ENCODE measurements at regions not wholly inside any gene's neighbourhood (a gene's known extent, or its start where the extent isn't known, plus 50 kb on each side); places are given as distances from the start of the nearest gene placed in this dataset.

DNA sequence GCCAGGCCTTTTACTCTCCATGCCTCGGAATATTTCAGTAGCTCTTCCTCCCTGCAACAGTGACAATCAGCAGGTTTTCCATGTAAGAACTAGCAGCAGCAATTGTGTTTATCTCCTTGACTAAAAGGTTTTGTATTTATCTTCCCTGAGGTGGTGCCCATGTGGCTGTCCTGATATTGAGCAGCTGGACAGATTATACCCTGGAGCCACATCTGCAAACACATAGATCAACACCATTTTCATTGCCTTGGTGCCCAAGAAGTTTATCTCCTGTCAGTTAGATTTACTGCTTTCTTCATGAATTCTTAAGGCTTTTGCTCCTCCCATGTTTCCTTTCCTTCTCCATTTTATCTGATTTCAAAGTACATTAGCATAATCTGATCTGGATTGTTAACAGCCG is 378.4 kb downstream of the SPATA31D1 start:
- DNase-seq (ENCODE audit: low read depth in 4 of 4, low spot score in 3 of 4): no peak

DNA sequence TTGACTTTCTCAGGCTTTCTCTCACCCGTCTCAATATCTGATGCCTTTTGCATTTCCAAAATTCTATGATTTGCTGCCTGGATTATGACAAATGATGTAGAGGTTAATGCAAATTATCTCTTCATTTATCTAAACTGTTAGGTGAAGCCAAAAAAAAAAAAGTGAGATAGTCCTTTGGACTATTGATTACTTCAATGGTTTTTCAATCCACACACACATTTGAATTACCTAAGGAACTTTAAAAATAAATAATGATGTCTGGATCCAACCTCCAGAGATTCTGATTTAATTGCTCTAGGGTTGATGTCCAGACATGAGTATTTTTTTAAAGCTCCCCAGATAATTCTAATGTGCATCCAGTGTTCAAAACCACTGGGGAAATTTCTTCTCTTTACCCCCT is 379.4 kb downstream of the SPATA31D1 start:
- no peak for DNase-seq (ENCODE audit: low read depth in 4 of 4, low spot score in 3 of 4)

DNA sequence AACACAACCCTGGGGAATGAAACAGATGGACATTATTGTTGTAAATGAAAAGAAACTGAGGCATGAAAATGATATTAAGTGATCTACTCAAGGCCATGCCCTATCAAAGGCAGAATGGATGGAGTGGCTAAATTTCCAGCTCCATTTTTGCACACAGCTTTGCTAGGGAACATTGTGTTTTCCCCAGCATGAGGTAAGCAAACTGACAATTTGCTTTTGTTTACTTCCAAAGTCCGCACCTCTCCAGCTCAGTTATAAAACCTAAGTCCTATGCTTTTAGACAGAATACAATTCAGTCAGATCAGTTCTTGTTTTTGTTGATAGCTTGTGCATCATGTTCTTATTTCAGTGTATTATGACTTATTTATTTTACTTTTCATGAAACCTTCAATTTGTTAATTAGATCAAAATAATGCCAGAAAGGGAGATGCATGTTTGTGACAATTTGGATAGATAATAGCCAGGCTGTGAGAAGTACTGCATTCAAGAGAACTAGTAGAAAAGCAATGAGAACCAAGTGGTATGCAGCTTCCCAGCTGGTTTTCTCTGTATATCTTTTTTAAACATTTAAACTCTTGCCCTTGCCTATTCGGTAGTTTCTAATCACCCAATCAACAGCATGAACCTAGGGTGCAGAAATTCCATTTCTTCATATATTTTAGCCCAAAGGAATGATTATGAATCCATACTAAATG is 380.8 kb downstream of the SPATA31D1 start:
- DNase-seq (ENCODE audit: low read depth in 4 of 4, low spot score in 3 of 4): no peak

DNA sequence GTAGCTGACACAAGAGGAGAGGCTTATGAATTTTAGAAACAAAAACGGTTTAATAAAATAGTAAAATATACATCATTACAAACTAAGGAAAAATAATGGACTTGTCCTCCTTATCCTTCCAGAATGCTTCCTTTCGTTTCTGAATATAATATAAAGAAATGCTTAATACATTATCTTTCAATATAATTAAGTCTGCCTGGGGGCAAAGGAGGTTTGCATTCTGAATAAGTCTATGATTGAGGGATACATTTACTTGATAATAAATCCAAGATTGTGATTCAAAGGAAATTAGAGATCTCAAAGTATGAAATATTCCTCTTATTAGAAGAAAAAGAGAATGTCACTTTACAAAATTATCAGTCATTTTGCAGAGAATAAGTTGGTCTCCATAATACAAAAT is 386.5 kb downstream of the SPATA31D1 start:
- DNase-seq (ENCODE audit: low read depth in 4 of 4, low spot score in 3 of 4): no peak

DNA sequence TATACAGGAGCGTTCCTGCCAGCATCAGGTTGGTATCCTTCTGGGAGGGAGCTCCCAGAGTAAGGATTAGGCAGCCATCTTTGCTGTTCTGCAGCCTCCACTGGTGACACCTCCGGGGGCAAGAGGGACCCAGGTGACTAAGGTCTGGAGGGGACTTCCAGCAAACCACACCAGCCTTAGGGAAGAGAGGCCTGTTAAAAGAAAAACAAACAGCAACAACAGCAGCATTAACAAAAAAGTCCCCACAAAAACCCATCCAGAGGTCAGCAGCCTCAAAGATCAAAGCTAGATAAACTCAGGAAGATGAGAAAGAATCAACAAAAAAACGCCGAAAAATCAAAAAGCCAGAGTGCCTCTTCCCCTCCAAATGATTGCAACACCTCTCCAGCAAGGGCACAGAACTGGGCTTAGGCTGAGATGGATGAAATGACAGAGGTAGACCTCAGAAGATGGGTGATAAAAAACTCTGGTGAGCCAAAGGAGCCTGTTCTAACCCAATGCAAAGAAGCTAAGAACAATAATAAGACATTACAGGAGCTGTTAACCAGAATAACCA is 388.2 kb downstream of the SPATA31D1 start:
- no peak for DNase-seq (ENCODE audit: low read depth in 4 of 4, low spot score in 3 of 4)

DNA sequence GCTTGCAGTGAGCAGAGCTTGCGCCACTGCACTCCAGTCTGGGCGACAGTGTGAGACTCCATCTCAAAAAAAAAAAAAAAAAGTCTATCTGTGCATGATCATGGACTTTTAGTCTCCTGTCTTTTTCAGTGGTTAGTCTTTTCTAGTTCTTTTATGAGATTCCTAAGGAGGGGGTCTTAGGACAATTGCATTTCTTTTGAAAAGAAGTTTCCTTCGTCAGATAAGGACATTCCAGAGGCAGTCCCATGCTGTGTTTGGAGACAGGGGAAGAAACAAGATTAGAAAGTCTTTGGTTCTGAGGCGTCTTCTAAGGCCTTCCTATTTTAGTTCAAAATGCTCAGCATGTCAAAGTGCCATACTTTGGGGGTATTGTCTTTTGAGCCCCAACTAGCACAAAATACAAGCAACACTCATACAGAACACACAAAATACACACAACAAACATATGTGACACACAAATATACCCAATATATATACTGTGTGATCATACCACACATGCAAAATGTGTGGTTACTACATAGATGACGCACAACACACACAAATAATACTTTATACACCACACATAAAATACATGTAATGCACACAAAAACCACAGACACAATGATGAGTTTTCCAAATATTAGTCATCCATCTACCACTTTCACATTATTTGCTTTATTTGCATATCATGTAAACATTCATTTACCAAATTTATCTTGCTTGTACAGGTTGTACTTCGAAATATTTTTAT is 394.5 kb downstream of the SPATA31D1 start:
- DNase-seq (ENCODE audit: low read depth in 4 of 4, low spot score in 3 of 4): no peak

DNA sequence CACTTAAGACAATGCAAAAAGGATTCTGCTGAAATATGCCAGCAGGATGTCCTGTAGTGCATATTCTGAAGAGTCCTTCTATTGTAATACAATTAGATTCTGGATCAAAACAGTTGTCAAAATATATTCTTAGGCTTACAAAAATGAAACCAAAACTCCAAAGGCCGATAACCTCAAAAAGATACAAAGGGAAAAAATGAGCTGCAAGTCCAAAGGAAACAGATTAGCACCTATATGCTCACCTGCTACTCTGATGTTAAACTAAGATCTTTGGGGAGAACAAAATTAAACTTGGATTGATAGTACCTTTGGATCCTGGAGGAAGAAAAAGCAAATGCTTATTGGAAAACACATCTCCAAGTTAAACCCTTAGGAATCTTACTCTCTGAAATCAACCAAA is 397.1 kb downstream of the SPATA31D1 start:
- DNase-seq (ENCODE audit: low read depth in 4 of 4, low spot score in 3 of 4): no peak

DNA sequence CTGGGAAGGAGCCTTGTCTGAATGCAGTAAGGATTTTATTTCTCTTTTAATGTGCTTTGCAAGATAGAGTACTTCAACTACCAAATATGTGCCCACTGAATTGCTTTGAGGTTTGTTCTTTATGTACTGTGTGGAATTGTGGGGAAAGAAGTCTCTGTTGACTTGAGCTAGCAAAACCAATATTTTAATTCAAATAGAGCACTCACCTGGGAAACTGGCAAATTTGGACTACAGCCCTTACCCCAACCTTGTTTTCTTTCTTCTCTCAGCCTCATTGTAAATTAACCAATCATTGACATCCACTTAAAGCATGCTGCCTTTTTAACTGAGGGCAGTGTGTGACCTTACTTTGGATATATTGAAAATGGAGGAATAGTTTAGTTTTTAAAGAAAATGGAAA is 409.0 kb downstream of the SPATA31D1 start:
- DNase-seq (ENCODE audit: low read depth in 4 of 4, low spot score in 3 of 4): no peak

DNA sequence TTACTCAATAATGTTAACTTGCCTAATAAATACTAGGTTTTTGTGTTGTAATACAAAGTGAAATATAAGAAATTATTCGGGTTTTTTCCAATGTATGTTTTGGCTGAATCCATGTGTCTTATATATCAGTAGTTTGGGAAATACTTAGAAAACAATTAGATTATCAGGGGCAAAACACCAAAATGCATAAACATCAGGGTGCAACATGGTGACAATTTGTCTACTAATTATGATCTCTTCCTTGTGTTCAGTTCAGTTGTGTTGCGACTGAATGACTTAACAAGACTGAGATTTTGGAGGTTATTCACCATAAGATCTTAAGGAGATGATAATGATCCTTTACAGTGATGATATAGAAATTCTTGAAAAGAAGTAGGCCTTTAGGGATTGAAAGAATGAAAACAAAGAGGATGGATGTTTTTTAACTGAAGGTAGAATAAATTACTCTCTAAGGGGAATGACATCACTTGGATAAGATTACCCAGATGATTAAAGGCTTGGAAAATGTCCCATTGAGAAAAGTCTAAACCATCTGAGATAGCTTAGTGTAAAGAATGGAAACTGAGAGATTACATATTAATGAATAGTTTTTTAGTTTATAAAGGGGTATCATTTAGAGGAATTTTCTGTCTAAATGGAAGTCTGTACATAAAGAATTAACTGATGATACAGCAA is 415.8 kb downstream of the SPATA31D1 start:
- no peak for DNase-seq (ENCODE audit: low read depth in 4 of 4, low spot score in 3 of 4)

DNA sequence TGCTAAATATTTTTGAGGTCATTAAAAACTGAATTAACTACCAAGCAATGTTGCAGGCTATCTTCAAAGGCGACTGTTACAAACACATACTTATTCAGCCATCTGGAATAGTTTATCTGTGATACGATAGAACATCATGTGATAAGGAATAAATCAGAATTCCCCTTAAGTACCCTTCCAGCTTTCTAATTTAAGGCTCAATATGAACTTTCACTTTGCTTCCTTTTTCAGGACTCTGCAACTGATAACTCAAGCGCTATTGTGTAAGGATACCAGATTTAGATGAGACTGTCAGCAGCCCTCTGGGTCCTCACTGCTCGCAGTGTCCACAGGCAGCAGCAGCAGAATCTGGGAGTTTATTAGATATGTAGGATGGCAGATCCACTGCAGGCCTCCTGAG is 416.3 kb downstream of the SPATA31D1 start:
- no peak for DNase-seq (ENCODE audit: low read depth in 4 of 4, low spot score in 3 of 4)

DNA sequence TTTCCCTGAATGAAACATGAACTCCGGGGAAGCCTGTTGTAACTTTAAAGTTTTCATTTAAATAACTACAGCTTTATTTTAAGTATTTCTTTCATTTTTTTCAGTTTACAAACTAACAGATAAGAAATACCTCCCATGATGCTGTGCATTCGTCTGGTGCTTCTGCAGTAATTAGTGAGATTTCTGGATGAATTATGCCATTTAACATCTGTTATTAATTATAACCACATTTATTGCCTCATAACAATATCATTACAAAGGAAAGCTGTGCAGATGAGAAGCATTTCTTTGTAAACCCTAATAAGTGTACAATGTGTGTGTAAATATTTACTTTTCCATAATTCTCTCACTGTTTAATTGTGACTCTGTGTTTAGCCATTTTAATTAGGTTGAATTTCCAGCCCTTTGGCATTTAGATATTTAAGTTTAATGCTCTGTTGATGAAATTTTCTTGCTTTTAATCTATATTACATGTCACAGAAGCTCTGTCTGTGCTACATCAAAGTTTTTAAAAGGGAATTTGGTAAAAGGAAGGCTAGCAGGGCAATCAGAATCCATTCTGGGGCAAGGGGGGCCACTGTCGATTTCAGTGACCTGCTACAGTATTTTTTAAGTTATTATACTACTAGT is 418.0 kb downstream of the SPATA31D1 start:
- no peak for DNase-seq (ENCODE audit: low read depth in 4 of 4, low spot score in 3 of 4)

DNA sequence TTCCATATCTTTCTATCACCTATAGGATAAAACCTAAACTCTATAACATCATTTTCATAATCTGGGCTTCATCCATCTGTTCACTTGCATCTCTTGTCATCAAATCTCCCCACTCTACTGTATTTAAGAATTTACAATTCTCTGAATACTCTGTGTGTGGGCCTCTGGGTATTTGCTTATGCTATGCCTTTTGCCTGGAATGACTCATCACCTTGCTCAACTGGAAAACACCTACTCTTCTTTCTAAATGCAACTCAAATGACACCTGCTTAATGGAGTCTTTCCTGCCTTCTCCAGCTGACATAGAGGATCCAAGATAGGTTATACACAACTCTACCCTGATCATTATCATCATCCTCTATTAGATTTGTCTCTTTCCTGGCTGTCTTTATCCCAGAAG is 421.7 kb downstream of the SPATA31D1 start:
- no peak for DNase-seq (ENCODE audit: low read depth in 4 of 4, low spot score in 3 of 4)

DNA sequence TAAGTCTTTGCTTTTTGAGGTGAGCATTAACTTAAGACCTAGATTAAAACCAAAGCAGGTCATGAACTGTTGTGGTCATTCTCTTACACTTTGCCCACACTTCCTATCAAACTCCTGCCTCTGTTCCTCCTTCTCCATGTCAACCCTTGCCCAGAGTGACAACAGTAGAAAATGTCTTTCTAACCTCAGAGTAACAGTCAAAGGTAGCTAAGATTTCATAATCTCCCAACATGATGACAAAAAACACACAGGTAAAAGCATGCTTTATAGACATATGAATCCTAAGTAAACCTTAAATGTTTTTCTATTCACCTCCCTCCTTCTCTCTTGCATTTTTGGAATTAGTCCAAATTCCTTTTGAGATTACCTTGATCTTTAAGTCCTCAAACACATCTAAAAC is 422.3 kb downstream of the SPATA31D1 start:
- no peak for DNase-seq (ENCODE audit: low read depth in 4 of 4, low spot score in 3 of 4)

DNA sequence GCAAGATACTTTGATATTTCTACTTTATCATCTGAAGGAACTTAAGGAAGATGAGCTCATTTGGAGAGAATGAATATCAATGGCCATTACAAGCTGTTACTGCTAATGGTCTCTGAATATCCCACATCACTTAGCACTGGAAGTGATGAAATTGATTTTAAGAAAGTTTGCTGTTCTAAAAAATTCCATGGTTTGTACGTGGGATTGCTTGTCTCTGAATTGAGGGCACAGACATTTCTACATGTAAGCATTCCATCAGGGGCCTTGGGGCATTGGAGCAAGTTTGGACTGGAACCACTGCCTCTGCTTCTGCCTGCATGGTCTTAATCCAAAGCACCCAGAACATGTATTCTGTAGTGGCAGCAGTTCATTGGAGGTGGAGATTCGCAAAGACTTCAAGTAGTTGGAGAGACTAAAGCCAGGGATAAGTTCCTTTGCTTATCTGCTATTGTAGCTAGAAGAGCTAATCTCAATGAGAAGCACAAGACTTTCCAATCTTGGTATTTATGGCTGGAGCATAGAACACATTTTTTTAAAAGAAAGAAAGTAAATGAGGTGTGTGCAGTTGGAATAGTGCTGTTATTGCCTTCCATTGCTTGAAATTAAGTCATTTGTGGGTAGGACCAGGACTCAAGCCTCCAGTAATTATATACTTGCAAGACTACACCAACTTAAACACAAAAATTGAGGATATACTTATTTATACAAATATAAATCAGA is 424.2 kb downstream of the SPATA31D1 start:
- DNase-seq (ENCODE audit: low read depth in 4 of 4, low spot score in 3 of 4): no peak

DNA sequence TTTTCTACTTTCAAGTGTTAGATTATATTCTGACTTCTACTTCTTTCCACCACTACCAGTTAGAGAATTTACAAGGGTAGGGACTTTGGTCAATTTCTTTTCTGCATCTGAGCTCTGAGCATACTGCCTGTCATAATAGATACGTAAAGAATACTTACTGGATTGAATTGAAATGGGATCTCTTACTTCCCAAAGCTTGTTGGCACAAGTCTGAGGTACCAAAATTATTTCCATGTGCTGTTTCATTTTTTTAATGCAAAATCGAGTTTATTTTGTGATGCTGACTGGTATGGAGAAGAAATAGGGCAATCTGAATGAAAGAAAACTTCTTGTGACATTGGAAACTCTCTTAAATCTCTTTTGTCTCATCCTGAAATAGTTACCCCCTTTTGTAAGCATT is 428.9 kb downstream of the SPATA31D1 start:
- no peak for DNase-seq (ENCODE audit: low read depth in 4 of 4, low spot score in 3 of 4)

DNA sequence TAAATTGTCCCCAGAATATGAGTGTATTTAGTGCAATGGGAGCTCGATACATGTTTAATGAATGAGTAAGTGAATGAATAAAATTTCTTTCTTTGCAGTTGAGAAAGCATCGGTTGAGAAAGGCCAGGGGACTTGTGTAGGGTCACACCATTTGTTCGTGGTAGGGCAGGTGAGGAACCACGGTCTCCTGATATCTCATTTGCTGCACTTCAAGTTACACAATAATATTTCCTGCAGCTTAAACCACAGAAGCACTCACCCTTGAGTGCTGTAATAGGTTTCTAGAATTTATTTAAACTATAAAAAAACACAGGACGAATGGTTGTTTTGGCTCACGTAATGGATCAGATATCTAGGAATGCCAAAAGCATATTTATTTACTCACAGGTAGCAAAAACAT is 429.8 kb downstream of the SPATA31D1 start:
- DNase-seq (ENCODE audit: low read depth in 4 of 4, low spot score in 3 of 4): no peak

DNA sequence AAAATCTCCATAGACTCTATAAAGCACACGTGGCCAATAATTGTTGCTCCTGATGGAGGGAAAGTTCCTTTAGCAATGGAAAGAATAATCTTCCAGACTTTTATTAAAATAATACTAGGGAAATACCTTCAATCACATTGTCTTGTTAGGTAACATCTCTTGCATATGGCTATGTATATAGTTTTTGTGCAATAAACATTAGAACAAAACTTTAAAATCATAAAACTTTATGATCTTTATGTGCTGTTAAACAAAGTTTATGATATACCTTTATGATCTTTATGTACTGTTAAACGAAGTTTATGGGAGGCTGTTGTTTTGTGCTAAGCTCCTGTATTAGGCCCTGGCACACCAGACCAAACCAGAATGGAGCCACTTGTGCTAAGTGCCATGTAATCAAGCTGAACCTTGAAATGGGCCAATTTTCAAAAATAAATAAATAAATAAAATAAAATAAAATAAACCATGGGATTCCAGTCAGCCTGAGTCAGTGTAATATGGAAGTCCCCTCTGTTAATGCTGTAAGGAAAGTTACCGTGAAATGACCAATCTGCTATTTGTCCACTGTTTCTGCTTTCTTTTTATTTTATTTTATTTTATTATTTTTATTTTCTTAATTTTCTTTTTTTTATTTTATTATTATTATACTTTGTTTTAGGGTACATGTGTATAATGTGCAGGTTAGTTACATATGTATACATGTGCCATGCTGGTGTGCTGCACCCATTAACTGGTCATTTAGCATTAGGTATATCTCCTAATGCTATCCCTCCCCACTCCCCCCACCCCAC is 431.3 kb downstream of the SPATA31D1 start:
- no peak for DNase-seq (ENCODE audit: low read depth in 4 of 4, low spot score in 3 of 4)

DNA sequence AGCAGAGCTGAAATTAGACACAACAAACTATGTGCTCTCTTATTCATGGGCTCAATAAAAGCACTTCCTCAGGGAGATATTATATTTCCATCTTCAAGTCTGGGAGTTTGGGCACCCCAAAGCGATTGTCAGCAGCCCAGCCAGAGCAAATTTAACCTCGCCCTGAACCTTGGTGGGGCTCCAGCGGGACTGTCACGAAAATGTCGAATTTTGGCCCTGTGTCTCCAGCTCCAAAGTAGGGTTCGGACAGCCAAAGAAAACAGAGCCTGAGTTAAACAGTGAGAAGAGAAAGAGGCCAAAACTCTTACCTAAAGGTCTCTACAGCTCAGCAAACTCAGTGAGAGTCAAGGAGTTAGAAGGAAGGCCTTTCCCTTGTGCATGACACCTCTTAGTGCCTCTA is 432.9 kb downstream of the SPATA31D1 start:
- no peak for DNase-seq (ENCODE audit: low read depth in 4 of 4, low spot score in 3 of 4)

DNA sequence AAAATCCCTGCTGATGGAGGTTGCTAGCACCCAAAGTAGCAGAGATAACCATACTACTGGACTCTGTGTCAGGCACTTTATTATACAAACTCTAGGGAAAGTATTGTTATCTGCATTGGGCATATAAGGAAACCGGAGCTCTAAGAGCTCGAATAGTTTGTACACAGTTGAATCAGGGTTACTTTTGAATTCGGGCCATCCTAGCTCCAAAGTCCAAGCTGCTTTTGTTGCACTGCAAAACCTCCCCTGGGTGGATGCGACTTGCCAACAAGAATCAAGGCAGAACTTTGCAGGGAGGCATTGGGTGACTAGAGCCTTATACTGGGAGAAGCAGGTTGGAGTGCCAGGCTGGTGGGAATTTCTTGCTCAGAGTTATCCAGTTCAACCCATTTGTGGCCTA is 435.1 kb downstream of the SPATA31D1 start:
- DNase-seq (ENCODE audit: low read depth in 4 of 4, low spot score in 3 of 4): no peak

DNA sequence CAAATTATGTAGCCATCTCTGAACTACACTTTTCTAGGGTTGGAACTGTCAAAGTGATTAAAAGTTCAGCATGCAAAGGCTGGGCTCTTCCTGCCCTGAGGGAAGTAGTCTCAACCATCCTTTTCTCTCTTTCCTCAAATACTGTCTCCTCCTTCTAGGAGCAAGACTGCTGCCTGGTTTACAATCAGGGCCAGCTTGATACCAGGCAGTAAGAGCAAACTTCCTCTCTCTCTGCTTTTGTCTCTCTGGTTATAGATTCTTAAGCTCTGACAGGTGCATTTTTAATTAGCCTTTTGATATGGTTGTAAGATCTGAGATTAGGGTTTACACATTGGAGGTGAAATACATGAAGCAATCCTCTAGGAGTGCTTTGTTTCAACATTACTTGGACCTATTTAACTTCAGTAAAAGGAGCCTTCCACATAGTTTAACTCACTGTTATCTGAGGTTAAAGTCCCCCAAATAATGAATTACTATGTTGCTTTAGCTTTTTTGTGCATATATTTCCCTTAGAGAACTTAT is 436.1 kb downstream of the SPATA31D1 start:
- no peak for DNase-seq (ENCODE audit: low read depth in 4 of 4, low spot score in 3 of 4)
